ENCODE measurements at regions not wholly inside any gene's neighbourhood (a gene's known extent, or its start where the extent isn't known, plus 50 kb on each side); places are given as distances from the start of the nearest gene placed in this dataset.

- Histone ChIP-seq H3K27ac (ENCODE audit: low read depth, low read length) (no peak overlapping the region), H3K4me3 (ENCODE audit: low read length) (no peak overlapping the region), H3K4me1 (ENCODE audit: insufficient read depth, low read length) (no peaks in the 10 kb centered on the region), H3K9me3 (ENCODE audit: low read length) (no peaks in the 10 kb centered on the region), H3K27me3 (ENCODE audit: insufficient read depth, low read length, poor library complexity, severe bottlenecking) (no peaks in the 10 kb centered on the region), H3K36me3 (ENCODE audit: insufficient read depth, low read length) (no peaks in the 10 kb centered on the region)
- ChIA-PET POLR2A (no interaction called here), CTCF (no interaction called here)
- H3K9me3 Mint-ChIP-seq = peaks cover 0 to 3% (median 0%) of the 10 kb centered on the region in 5 donors
- H3K36me3 Mint-ChIP-seq = no peaks in the 10 kb centered on the region
- H3K27me3 Mint-ChIP-seq = peaks cover 2 to 4% of the 10 kb centered on the region in 2 donors
- no peak overlapping the region for H3K4me3 Mint-ChIP-seq
- no peaks in the 10 kb centered on the region for H3K4me1 Mint-ChIP-seq
- no peak overlapping the region for H3K27ac Mint-ChIP-seq
- no peak for DNase-seq
These were observed 126.5 kb downstream of the SPATA19 start for GRCh38 chr11:133718831-133719230.

- no peak for DNase-seq
- Histone ChIP-seq H3K27ac (ENCODE audit: low read depth, low read length) (no peak overlapping the region), H3K27me3 (ENCODE audit: insufficient read depth, low read length, poor library complexity, severe bottlenecking) (no peaks in the 10 kb centered on the region), H3K4me1 (ENCODE audit: insufficient read depth, low read length) (no peaks in the 10 kb centered on the region), H3K9me3 (ENCODE audit: low read length) (no peaks in the 10 kb centered on the region), H3K4me3 (ENCODE audit: low read length) (no peak overlapping the region), H3K36me3 (ENCODE audit: insufficient read depth, low read length) (no peaks in the 10 kb centered on the region)
- Mint-ChIP-seq H3K27ac (no peak overlapping the region), H3K27me3 (peaks cover 2 to 4% of the 10 kb centered on the region in 2 donors), H3K4me3 (no peak overlapping the region), H3K4me1 (no peaks in the 10 kb centered on the region), H3K9me3 (peaks cover 0 to 2% (median 0%) of the 10 kb centered on the region in 5 donors), H3K36me3 (no peaks in the 10 kb centered on the region)
- CTCF ChIA-PET = no interaction called here
- POLR2A ChIA-PET = no interaction called here
These were observed 127.1 kb downstream of the SPATA19 start for GRCh38 chr11:133718238-133718637.

- Mint-ChIP-seq H3K27me3 (peaks cover 2 to 4% of the 10 kb centered on the region in 2 donors), H3K36me3 (no peaks in the 10 kb centered on the region), H3K27ac (no peak overlapping the region), H3K4me3 (no peak overlapping the region), H3K9me3 (peaks cover 0 to 2% (median 0%) of the 10 kb centered on the region in 5 donors), H3K4me1 (no peaks in the 10 kb centered on the region)
- Histone ChIP-seq H3K9me3 (ENCODE audit: low read length) (no peaks in the 10 kb centered on the region), H3K4me1 (ENCODE audit: insufficient read depth, low read length) (no peaks in the 10 kb centered on the region), H3K4me3 (ENCODE audit: low read length) (no peak overlapping the region), H3K27me3 (ENCODE audit: insufficient read depth, low read length, poor library complexity, severe bottlenecking) (no peaks in the 10 kb centered on the region), H3K36me3 (ENCODE audit: insufficient read depth, low read length) (no peaks in the 10 kb centered on the region), H3K27ac (ENCODE audit: low read depth, low read length) (no peak overlapping the region)
- POLR2A ChIA-PET = no interaction called here
- no peak for DNase-seq
- CTCF ChIA-PET = no interaction called here
These were observed 128.7 kb downstream of the SPATA19 start for GRCh38 chr11:133716602-133717001.

GRCh38 chr11:133715602-133716001, 129.7 kb downstream of the SPATA19 start:
- H3K4me1 ChIP-seq (ENCODE audit: insufficient read depth, low read length) = no peaks in the 10 kb centered on the region
- ChIA-PET POLR2A (no interaction called here), CTCF (no interaction called here)
- H3K4me3 ChIP-seq (ENCODE audit: low read length) = no peak overlapping the region
- no peaks in the 10 kb centered on the region for H3K9me3 ChIP-seq (ENCODE audit: low read length)
- H3K9me3 Mint-ChIP-seq = peaks cover 0 to 2% (median 0%) of the 10 kb centered on the region in 5 donors
- no peaks in the 10 kb centered on the region for H3K36me3 ChIP-seq (ENCODE audit: insufficient read depth, low read length)
- peaks cover 2 to 4% of the 10 kb centered on the region in 2 donors for H3K27me3 Mint-ChIP-seq
- H3K4me3 Mint-ChIP-seq = no peak overlapping the region
- no peak overlapping the region for H3K27ac Mint-ChIP-seq
- no peaks in the 10 kb centered on the region for H3K4me1 Mint-ChIP-seq
- H3K27ac ChIP-seq (ENCODE audit: low read depth, low read length) = no peak overlapping the region
- H3K36me3 Mint-ChIP-seq = no peaks in the 10 kb centered on the region
- no peaks in the 10 kb centered on the region for H3K27me3 ChIP-seq (ENCODE audit: insufficient read depth, low read length, poor library complexity, severe bottlenecking)
- no peak for DNase-seq

GRCh38 chr11:133714471-133715375, 130.6 kb downstream of the SPATA19 start:
- Mint-ChIP-seq H3K4me3 (no peak overlapping the region), H3K4me1 (no peaks in the 10 kb centered on the region), H3K36me3 (no peaks in the 10 kb centered on the region), H3K27me3 (peaks cover 2 to 4% of the 10 kb centered on the region in 2 donors), H3K9me3 (peaks cover 0 to 2% (median 0%) of the 10 kb centered on the region in 5 donors), H3K27ac (no peak overlapping the region)
- Histone ChIP-seq H3K27ac (ENCODE audit: low read depth, low read length) (no peak overlapping the region), H3K27me3 (ENCODE audit: insufficient read depth, low read length, poor library complexity, severe bottlenecking) (no peaks in the 10 kb centered on the region), H3K4me3 (ENCODE audit: low read length) (no peak overlapping the region), H3K4me1 (ENCODE audit: insufficient read depth, low read length) (no peaks in the 10 kb centered on the region), H3K9me3 (ENCODE audit: low read length) (no peaks in the 10 kb centered on the region), H3K36me3 (ENCODE audit: insufficient read depth, low read length) (no peaks in the 10 kb centered on the region)
- POLR2A ChIA-PET = no interaction called here
- CTCF ChIA-PET = no interaction called here
- no peak for DNase-seq

- H3K4me1 Mint-ChIP-seq = no peaks in the 10 kb centered on the region
- no peak overlapping the region for H3K27ac ChIP-seq (ENCODE audit: low read depth, low read length)
- H3K9me3 ChIP-seq (ENCODE audit: low read length) = no peaks in the 10 kb centered on the region
- POLR2A ChIA-PET = no interaction called here
- no peaks in the 10 kb centered on the region for H3K4me1 ChIP-seq (ENCODE audit: insufficient read depth, low read length)
- H3K9me3 Mint-ChIP-seq = peaks cover 0 to 2% (median 0%) of the 10 kb centered on the region in 5 donors
- CTCF ChIA-PET = no interaction called here
- H3K27me3 ChIP-seq (ENCODE audit: insufficient read depth, low read length, poor library complexity, severe bottlenecking) = no peaks in the 10 kb centered on the region
- no peaks in the 10 kb centered on the region for H3K36me3 ChIP-seq (ENCODE audit: insufficient read depth, low read length)
- no peak for DNase-seq
- no peaks in the 10 kb centered on the region for H3K36me3 Mint-ChIP-seq
- no peak overlapping the region for H3K27ac Mint-ChIP-seq
- H3K4me3 ChIP-seq (ENCODE audit: low read length) = no peak overlapping the region
- peaks cover 1 to 4% of the 10 kb centered on the region in 2 donors for H3K27me3 Mint-ChIP-seq
- H3K4me3 Mint-ChIP-seq = no peak overlapping the region
These were observed 131.5 kb downstream of the SPATA19 start for GRCh38 chr11:133713844-133714243.

- no peak overlapping the region for H3K4me3 Mint-ChIP-seq
- ChIA-PET CTCF (no interaction called here), POLR2A (no interaction called here)
- no peak overlapping the region for H3K27ac ChIP-seq (ENCODE audit: low read depth, low read length)
- peaks cover 1 to 4% of the 10 kb centered on the region in 2 donors for H3K27me3 Mint-ChIP-seq
- no peaks in the 10 kb centered on the region for H3K36me3 ChIP-seq (ENCODE audit: insufficient read depth, low read length)
- DNase-seq = no peak
- no peak overlapping the region for H3K27ac Mint-ChIP-seq
- no peaks in the 10 kb centered on the region for H3K27me3 ChIP-seq (ENCODE audit: insufficient read depth, low read length, poor library complexity, severe bottlenecking)
- no peaks in the 10 kb centered on the region for H3K4me1 Mint-ChIP-seq
- H3K9me3 ChIP-seq (ENCODE audit: low read length) = no peaks in the 10 kb centered on the region
- peaks cover 0 to 2% (median 0%) of the 10 kb centered on the region in 5 donors for H3K9me3 Mint-ChIP-seq
- H3K4me1 ChIP-seq (ENCODE audit: insufficient read depth, low read length) = no peaks in the 10 kb centered on the region
- H3K36me3 Mint-ChIP-seq = no peaks in the 10 kb centered on the region
- no peak overlapping the region for H3K4me3 ChIP-seq (ENCODE audit: low read length)
These were observed 131.9 kb downstream of the SPATA19 start for GRCh38 chr11:133713406-133713805.

GRCh38 chr11:133712051-133712560, 133.2 kb downstream of the SPATA19 start:
- ChIA-PET POLR2A (no interaction called here), CTCF (no interaction called here)
- Mint-ChIP-seq H3K27me3 (peaks cover 1 to 4% of the 10 kb centered on the region in 2 donors), H3K36me3 (no peaks in the 10 kb centered on the region), H3K9me3 (peaks cover 0 to 2% (median 0%) of the 10 kb centered on the region in 5 donors), H3K4me1 (no peaks in the 10 kb centered on the region), H3K4me3 (no peak overlapping the region), H3K27ac (no peak overlapping the region)
- Histone ChIP-seq H3K36me3 (ENCODE audit: insufficient read depth, low read length) (no peaks in the 10 kb centered on the region), H3K4me1 (ENCODE audit: insufficient read depth, low read length) (no peaks in the 10 kb centered on the region), H3K4me3 (ENCODE audit: low read length) (no peak overlapping the region), H3K27ac (ENCODE audit: low read depth, low read length) (no peak overlapping the region), H3K27me3 (ENCODE audit: insufficient read depth, low read length, poor library complexity, severe bottlenecking) (no peaks in the 10 kb centered on the region), H3K9me3 (ENCODE audit: low read length) (no peaks in the 10 kb centered on the region)
- no peak for DNase-seq

All from CD8-positive, alpha-beta memory T cell (primary cell).